ENCODE measurements at regions not wholly inside any gene's neighbourhood (a gene's known extent, or its start where the extent isn't known, plus 50 kb on each side); places are given as distances from the start of the nearest gene placed in this dataset.
A peak's percentile ranks its signal among the peaks of the same experiment; 100 is the strongest.

DNA sequence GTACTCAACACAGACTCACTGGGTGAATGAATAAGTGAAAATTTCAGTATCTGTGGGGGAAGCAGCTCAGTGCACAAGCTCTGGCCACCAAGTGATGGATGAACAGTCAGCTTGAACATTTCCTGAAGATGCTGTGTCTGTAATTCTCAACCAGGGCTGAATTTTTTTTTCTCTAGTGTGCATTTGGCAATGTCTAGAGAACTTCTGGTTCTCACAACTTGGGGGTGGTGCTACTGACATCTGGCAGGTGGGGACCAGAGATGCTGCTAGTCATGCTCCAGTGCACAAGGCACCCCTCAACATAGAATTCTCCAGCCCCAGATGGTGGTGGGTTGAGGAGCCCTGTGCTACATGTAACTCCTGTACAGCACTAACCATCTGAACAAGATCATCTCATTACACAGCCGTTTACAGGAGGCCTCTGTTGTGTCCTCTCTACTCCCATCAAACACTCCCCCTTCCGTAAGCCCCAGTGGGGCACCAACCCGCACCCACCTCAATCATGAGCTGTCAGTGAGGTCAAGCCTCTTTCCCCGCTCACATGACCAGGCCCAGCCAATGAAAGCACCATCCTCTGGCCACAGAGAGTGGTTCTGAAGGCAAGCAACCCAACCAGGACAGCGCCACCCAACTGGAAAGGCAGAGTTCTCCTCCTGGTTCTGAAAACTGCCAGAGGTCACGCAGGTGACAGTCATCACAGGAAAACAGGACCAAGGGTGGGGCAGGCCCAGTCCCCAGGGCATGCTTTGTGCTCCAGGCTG is 103.9 kb upstream of the PMEPA1 start:
- CTCF ChIA-PET (ENCODE audit: partially characterized antibody) = interaction anchor here (1.3 to 1.5 kb wide), 2 partner anchors 10 to 159 kb away, joined by 3 to 4 read pairs; no protein-coding TSS in a partner anchor
- no peak overlapping the region for H3K4ac ChIP-seq (replicated peaks; ENCODE audit: insufficient read length, low read depth, low read length)

More for the DNA sequence above, 103.9 kb upstream of the PMEPA1 start:
- Histone ChIP-seq H2BK120ac (replicated peaks; ENCODE audit: low read depth, low read length) (no peak overlapping the region), H3K36me3 (ENCODE audit: control insufficient read depth in 2 of 4, insufficient read depth in 4 of 4, low read length in 3 of 4) (no peaks in the 10 kb centered on the region), H3K9ac (replicated peaks in 1 of 4; ENCODE audit: extremely low read depth in 1 of 4, low read depth in 3 of 4, low read length in 3 of 4) (no peak overlapping the region), H3K79me1 (ENCODE audit: low read depth, low read length) (no peaks in the 10 kb centered on the region; the same call in 1 of the 2 replicates), H3K79me2 (ENCODE audit: control insufficient read depth in 1 of 2, insufficient read depth in 2 of 2, low read length in 2 of 2) (no peaks in the 10 kb centered on the region), H3K14ac (ENCODE audit: insufficient read length) (no peak overlapping the region), H3K4me3 (ENCODE audit: extremely low read depth in 1 of 4, insufficient read depth in 2 of 4, low read depth in 3 of 4, low read length in 4 of 4) (no peak overlapping the region), H3K27ac (ENCODE audit: low read depth, low read length) (no peak overlapping the region), H2BK5ac (ENCODE audit: low read depth, low read length) (no peak overlapping the region), H2BK15ac (ENCODE audit: low read length) (0 out of 2 replicates have a peak overlapping the region, but pooled peaks have one; percentile 26), H3K23ac (ENCODE audit: insufficient read length) (no peak overlapping the region), H3K56ac (replicated peaks; ENCODE audit: insufficient read length, low read depth, low read length) (no peak overlapping the region), H4K8ac (ENCODE audit: extremely low read depth, insufficient read depth, low read length) (peak overlapping the region; percentile 62; the same call in 1 of the 2 replicates), H3K4me2 (ENCODE audit: insufficient read depth in 1 of 2, low read depth in 2 of 2, low read length in 2 of 2) (no peak overlapping the region), H3K23me2 (ENCODE audit: low read depth, low read length) (no peaks in the 10 kb centered on the region), H3K4me1 (replicated peaks in 1 of 4; ENCODE audit: control insufficient read depth in 3 of 4, insufficient read depth in 4 of 4, low read length in 3 of 4) (peaks cover 3 to 10% (median 6%) of the 10 kb centered on the region in 4 experiments; a peak in 6 of 7 replicates), H2AFZ (ENCODE audit: low read length) (no peak overlapping the region), H4K5ac (ENCODE audit: insufficient read length, low read depth, low read length) (no peak overlapping the region), H4K91ac (replicated peaks; ENCODE audit: insufficient read length, low read length) (no peak overlapping the region), H2AK5ac (ENCODE audit: low read depth, low read length) (no peak overlapping the region), H2BK20ac (ENCODE audit: low read length) (no peak overlapping the region), H3K18ac (ENCODE audit: extremely low read depth, low read length) (no peak overlapping the region), H2BK12ac (ENCODE audit: low read depth, low read length) (no peak overlapping the region), H3K9me3 (ENCODE audit: insufficient read depth in 2 of 2, low read depth in 1 of 2, low read length in 1 of 2) (no peaks in the 10 kb centered on the region), H4K20me1 (replicated peaks in 1 of 2; ENCODE audit: control insufficient read depth in 1 of 2, insufficient read depth in 2 of 2, low read length in 2 of 2) (no peaks in the 10 kb centered on the region), H3K27me3 (replicated peaks in 1 of 4; ENCODE audit: control insufficient read depth in 3 of 4, extremely low read depth in 1 of 4, insufficient read depth in 3 of 4, low read length in 3 of 4) (no peaks in the 10 kb centered on the region; a peak in 1 of 7 replicates)
- WGBS, 2 experiments (ENCODE audit: extremely low coverage in 1 of 2, insufficient coverage in 1 of 2, insufficient read length in 1 of 2, insufficient replicate concordance in 2 of 2, low coverage in 1 of 2, low lambda C conversion rate in 2 of 2, missing lambda C conversion rate in 1 of 2) = 78% methylated on average over 5 of the region's 6 CpGs; no CpG with 5 or more reads in 1 of the 2 experiments
- DNase-seq (ENCODE audit: low read depth in 1 of 2, low spot score in 2 of 2) (no peak), FAIRE-seq (no peak)
- TF ChIP-seq POU5F1 (IDR thresholded peaks at IDR 0.05; ENCODE audit: low read depth, low read length) = no peak
- no peak for TF ChIP-seq KDM1A (IDR thresholded peaks at IDR 0.05; ENCODE audit: borderline replicate concordance, low read length)
- TF ChIP-seq CEBPB (IDR thresholded peaks at IDR 0.05; ENCODE audit: low read depth, low read length) = no peak
- TF ChIP-seq, protein P1, sequence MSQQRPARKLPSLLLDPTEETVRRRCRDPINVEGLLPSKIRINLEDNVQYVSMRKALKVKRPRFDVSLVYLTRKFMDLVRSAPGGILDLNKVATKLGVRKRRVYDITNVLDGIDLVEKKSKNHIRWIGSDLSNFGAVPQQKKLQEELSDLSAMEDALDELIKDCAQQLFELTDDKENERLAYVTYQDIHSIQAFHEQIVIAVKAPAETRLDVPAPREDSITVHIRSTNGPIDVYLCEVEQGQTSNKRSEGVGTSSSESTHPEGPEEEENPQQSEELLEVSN (IDR thresholded peaks at IDR 0.05) = no peak
- no peak for TF ChIP-seq SP1 (IDR thresholded peaks at IDR 0.05; ENCODE audit: low read depth, low read length)
- TF ChIP-seq BRCA1 (IDR thresholded peaks at IDR 0.05; ENCODE audit: low read depth, low read length) = no peak
- no peak for TF ChIP-seq SIN3A (conservative IDR thresholded peaks at IDR 0.05 in 1 of 2, IDR thresholded peaks at IDR 0.05 in 1 of 2; ENCODE audit: low read depth in 1 of 2, low read length in 2 of 2)
- POLR2A ChIA-PET (ENCODE audit: partially characterized antibody) = no interaction called here

Measured in H1 (cell line).